ENCODE measurements at regions not wholly inside any gene's neighbourhood (a gene's known extent, or its start where the extent isn't known, plus 50 kb on each side); places are given as distances from the start of the nearest gene placed in this dataset.

GRCh38 chr16:73329358-73330286 lies 281.7 kb upstream of the ZFHX3 start:
- peaks cover 17% of the 10 kb centered on the region; the same call in 1 of the 2 replicates for H3K9me2 ChIP-seq (ENCODE audit: insufficient read depth)
- no peak overlapping the region for H3K4me3 Mint-ChIP-seq
- H3K79me2 ChIP-seq (replicated peaks; ENCODE audit: insufficient read depth), result no peaks in the 10 kb centered on the region
- H3K4me1 ChIP-seq (ENCODE audit: insufficient read depth), result peaks cover 3% of the 10 kb centered on the region
- no peaks in the 10 kb centered on the region for H3K4me1 Mint-ChIP-seq
- no peak overlapping the region for H3K4me2 ChIP-seq
- H3K36me3 Mint-ChIP-seq (ENCODE audit: low read depth), result no peaks in the 10 kb centered on the region
- H4K20me1 ChIP-seq (replicated peaks; ENCODE audit: insufficient read depth), result no peaks in the 10 kb centered on the region
- no peaks in the 10 kb centered on the region for H3K27me3 Mint-ChIP-seq (ENCODE audit: insufficient read depth, low read depth, poor library complexity)
- H3K36me3 ChIP-seq (ENCODE audit: insufficient read depth), result no peaks in the 10 kb centered on the region
- peak; percentile 92 for ATAC-seq
- no peak overlapping the region for H3K4me3 ChIP-seq
- TF ChIP-seq EZH2phosphoT487 (IDR thresholded peaks at IDR 0.05; ENCODE audit: unreplicated experiment) (no peak), CTCF (conservative IDR thresholded peaks at IDR 0.05; ENCODE audit: low read depth in 2 of 2) (peak; percentile 40 to 56), ZNF462 (CRISPR knock-in tag; IDR thresholded peaks at IDR 0.05) (0 out of 2 replicates have a peak, but pooled peaks have one; percentile 31)
- no peaks in the 10 kb centered on the region for H3K27me3 ChIP-seq (ENCODE audit: insufficient read depth)
- H3F3A ChIP-seq (replicated peaks; ENCODE audit: low read depth), result no peaks in the 10 kb centered on the region
- DNase-seq (ENCODE audit: low spot score), result peak; percentile 60
- H3K27ac Mint-ChIP-seq, result no peak overlapping the region
- no peak overlapping the region for H2AFZ ChIP-seq
- no peak overlapping the region for H3K27ac ChIP-seq (ENCODE audit: low read depth)
- no peaks in the 10 kb centered on the region; the same call in 2 of the 3 replicates for H3K9me3 Mint-ChIP-seq
